ENCODE measurements at regions not wholly inside any gene's neighbourhood (a gene's known extent, or its start where the extent isn't known, plus 50 kb on each side); places are given as distances from the start of the nearest gene placed in this dataset.
A peak's percentile ranks its signal among the peaks of the same experiment; 100 is the strongest.
"Not testable (repeated sequence)": the region's sequence is repeated elsewhere in the genome, so short reads cannot be mapped to it uniquely, and the experiment has no call there.

GRCh38 chr16:14002416-14002990 lies 68.6 kb upstream of the MRTFB start:
- DNase-seq (ENCODE audit: low read depth): no peak

- DNase-seq (ENCODE audit: low read depth): peak; percentile 17
These were observed 68.0 kb upstream of the MRTFB start for GRCh38 chr16:14003074-14003570.

- no peak for DNase-seq (ENCODE audit: low read depth)
These were observed 66.9 kb upstream of the MRTFB start for GRCh38 chr16:14004031-14004728.

GRCh38 chr16:14004729-14005315 lies 66.3 kb upstream of the MRTFB start:
- no peak for DNase-seq (ENCODE audit: low read depth)

GRCh38 chr16:14005335-14005734 lies 65.8 kb upstream of the MRTFB start:
- no peak for DNase-seq (ENCODE audit: low read depth)

- DNase-seq (ENCODE audit: low read depth): no peak
These were observed 63.7 kb upstream of the MRTFB start for GRCh38 chr16:14007450-14007849.

- no peak for DNase-seq (ENCODE audit: low read depth)
These were observed 60.1 kb upstream of the MRTFB start for GRCh38 chr16:14011001-14011400.

GRCh38 chr16:14011846-14012245 lies 59.3 kb upstream of the MRTFB start:
- no peak for DNase-seq (ENCODE audit: low read depth)

- no peak for DNase-seq (ENCODE audit: low read depth)
These were observed 58.0 kb upstream of the MRTFB start for GRCh38 chr16:14013145-14013570.

GRCh38 chr16:14013571-14014283 lies 57.4 kb upstream of the MRTFB start:
- DNase-seq (ENCODE audit: low read depth): no peak

- no peak for DNase-seq (ENCODE audit: low read depth)
These were observed 56.9 kb upstream of the MRTFB start for GRCh38 chr16:14014284-14014625.

- DNase-seq (ENCODE audit: low read depth): no peak
These were observed 56.1 kb upstream of the MRTFB start for GRCh38 chr16:14015033-14015432.

- DNase-seq (ENCODE audit: low read depth): no peak
These were observed 55.7 kb upstream of the MRTFB start for GRCh38 chr16:14015461-14015860.

- DNase-seq (ENCODE audit: low read depth): no peak
These were observed 55.2 kb upstream of the MRTFB start for GRCh38 chr16:14015948-14016347.

GRCh38 chr16:14016362-14016761 lies 54.8 kb upstream of the MRTFB start:
- not testable (repeated sequence) for DNase-seq (ENCODE audit: low read depth)

GRCh38 chr16:14017886-14018285 lies 53.2 kb upstream of the MRTFB start:
- no peak for DNase-seq (ENCODE audit: low read depth)

GRCh38 chr16:14018851-14019250 lies 52.3 kb upstream of the MRTFB start:
- no peak for DNase-seq (ENCODE audit: low read depth)

GRCh38 chr16:14020141-14020540 lies 51.0 kb upstream of the MRTFB start:
- no peak for DNase-seq (ENCODE audit: low read depth)
